ENCODE measurements at regions not wholly inside any gene's neighbourhood (a gene's known extent, or its start where the extent isn't known, plus 50 kb on each side); places are given as distances from the start of the nearest gene placed in this dataset.
"Not testable (repeated sequence)": the region's sequence is repeated elsewhere in the genome, so short reads cannot be mapped to it uniquely, and the experiment has no call there.

DNA sequence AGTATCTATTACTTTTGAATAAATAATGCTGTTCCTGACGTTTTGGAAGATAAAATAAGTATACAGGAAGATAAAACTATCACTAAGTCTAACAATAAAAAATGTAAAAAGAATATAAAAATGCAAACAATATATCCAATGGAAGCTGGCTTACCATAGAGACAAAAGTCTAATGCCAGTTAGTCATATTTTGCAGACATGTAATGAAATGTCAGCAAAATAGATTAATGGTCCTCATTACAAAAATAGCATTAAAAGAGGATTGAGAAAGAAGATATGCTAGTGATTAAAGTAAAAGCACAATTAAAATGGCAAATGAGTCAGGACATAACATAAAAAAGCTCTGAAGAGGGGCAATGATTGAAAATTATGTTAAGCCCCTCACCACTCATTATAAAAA lies 265.0 kb downstream of the MMUT start:
- DNase-seq (ENCODE audit: low spot score) = no peak
- Histone ChIP-seq H3K9me3 (no peaks in the 10 kb centered on the region), H3K27ac (no peak overlapping the region), H3K4me1 (replicated peaks) (no peaks in the 10 kb centered on the region), H3K4me3 (no peak overlapping the region), H3K36me3 (no peaks in the 10 kb centered on the region), H3K27me3 (replicated peaks; ENCODE audit: insufficient read depth) (no peaks in the 10 kb centered on the region)
- WGBS = 19% methylated on average over 1 of the region's 1 CpG
- no peak for TF ChIP-seq POLR2A (IDR thresholded peaks at IDR 0.05)
- no peak for TF ChIP-seq POLR2AphosphoS5 (IDR thresholded peaks at IDR 0.05)
- TF ChIP-seq, protein P1, sequence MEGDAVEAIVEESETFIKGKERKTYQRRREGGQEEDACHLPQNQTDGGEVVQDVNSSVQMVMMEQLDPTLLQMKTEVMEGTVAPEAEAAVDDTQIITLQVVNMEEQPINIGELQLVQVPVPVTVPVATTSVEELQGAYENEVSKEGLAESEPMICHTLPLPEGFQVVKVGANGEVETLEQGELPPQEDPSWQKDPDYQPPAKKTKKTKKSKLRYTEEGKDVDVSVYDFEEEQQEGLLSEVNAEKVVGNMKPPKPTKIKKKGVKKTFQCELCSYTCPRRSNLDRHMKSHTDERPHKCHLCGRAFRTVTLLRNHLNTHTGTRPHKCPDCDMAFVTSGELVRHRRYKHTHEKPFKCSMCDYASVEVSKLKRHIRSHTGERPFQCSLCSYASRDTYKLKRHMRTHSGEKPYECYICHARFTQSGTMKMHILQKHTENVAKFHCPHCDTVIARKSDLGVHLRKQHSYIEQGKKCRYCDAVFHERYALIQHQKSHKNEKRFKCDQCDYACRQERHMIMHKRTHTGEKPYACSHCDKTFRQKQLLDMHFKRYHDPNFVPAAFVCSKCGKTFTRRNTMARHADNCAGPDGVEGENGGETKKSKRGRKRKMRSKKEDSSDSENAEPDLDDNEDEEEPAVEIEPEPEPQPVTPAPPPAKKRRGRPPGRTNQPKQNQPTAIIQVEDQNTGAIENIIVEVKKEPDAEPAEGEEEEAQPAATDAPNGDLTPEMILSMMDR (IDR thresholded peaks at IDR 0.05) = no peak
- intact Hi-C loops (cut with DNase I) = no loop called here

DNA sequence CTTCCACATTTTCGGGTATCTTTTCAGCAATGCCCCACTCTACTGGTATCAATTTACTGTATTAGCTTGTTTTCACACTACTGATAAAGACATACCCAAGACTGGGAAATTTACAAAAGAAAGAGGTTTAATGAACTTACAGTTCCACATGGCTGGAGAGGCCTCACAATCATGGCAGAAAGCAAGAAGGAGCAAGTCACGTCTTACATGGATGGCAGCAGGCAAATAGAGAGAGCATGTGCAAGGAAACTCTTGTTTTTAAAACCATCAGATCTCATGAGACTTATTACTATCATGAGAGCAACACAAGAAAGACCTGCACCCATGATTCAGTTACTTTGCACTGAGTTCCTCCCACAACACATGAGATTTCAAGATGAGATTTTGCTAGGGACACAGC lies 300.7 kb downstream of the MMUT start:
- H3K4me3 ChIP-seq; H3K36me3 ChIP-seq; H3K27me3 ChIP-seq (replicated peaks; ENCODE audit: insufficient read depth); H3K4me1 ChIP-seq (replicated peaks); intact Hi-C loops (cut with DNase I); DNase-seq (ENCODE audit: low spot score); H3K9me3 ChIP-seq; H3K27ac ChIP-seq: not testable (repeated sequence)
- 85% methylated on average over 2 of the region's 2 CpGs for WGBS

DNA sequence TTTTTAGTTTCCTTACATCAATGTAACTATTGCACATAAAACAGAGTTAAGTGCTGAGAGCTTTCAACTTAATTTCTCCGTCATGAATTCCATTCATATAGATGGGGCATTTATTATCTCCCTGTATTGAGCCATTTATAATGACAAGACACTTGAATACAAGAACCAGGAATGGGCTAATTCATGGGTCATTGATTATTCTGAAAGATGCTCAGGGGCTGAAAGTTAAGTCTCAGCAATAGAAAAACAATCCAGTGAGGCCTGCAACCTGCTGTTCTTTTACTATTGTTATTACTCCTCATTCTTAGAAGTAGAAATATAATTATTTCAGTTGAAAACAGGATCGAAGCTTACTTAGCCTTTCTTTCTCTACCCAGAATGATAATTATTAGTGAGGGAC lies 307.7 kb downstream of the MMUT start:
- TF ChIP-seq, protein P1 (IDR thresholded peaks at IDR 0.05) = no peak
- TF ChIP-seq POLR2AphosphoS5 (IDR thresholded peaks at IDR 0.05) (no peak), POLR2A (IDR thresholded peaks at IDR 0.05) (no peak)
- Histone ChIP-seq H3K27ac (no peak overlapping the region), H3K9me3 (no peaks in the 10 kb centered on the region), H3K27me3 (replicated peaks; ENCODE audit: insufficient read depth) (no peaks in the 10 kb centered on the region), H3K4me1 (replicated peaks) (no peaks in the 10 kb centered on the region), H3K36me3 (no peaks in the 10 kb centered on the region), H3K4me3 (no peak overlapping the region)
- 77% methylated on average over 2 of the region's 2 CpGs for WGBS
- intact Hi-C loops (cut with DNase I) = no loop called here
- no peak for DNase-seq (ENCODE audit: low spot score)

DNA sequence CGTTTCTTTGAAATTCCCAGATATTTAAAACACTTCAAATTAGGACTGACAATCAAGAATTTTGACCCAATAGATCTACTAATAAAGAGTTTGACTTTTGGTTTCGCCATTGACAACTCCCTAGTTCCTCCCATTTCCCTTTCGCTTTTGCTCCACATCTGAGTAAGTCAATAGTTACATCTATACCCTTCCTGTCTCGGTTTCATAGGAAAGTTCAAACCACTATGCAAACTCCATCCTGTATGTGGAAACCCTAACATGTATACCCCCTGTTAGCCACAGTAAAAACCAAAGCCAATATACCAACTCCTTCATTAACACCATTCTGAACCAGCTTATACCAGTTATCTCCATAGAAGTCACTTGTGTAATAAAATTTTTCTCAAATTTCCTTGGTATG lies 311.1 kb downstream of the MMUT start:
- Histone ChIP-seq H3K36me3 (no peaks in the 10 kb centered on the region), H3K27me3 (replicated peaks; ENCODE audit: insufficient read depth) (no peaks in the 10 kb centered on the region), H3K4me1 (replicated peaks) (no peaks in the 10 kb centered on the region), H3K4me3 (no peak overlapping the region), H3K27ac (no peak overlapping the region), H3K9me3 (no peaks in the 10 kb centered on the region)
- TF ChIP-seq POLR2A (IDR thresholded peaks at IDR 0.05) (no peak), POLR2AphosphoS5 (IDR thresholded peaks at IDR 0.05) (no peak)
- TF ChIP-seq, protein P1 (IDR thresholded peaks at IDR 0.05) = no peak
- WGBS = 86% methylated on average over 4 of the region's 4 CpGs
- no peak for DNase-seq (ENCODE audit: low spot score)
- intact Hi-C loops (cut with DNase I) = no loop called here

DNA sequence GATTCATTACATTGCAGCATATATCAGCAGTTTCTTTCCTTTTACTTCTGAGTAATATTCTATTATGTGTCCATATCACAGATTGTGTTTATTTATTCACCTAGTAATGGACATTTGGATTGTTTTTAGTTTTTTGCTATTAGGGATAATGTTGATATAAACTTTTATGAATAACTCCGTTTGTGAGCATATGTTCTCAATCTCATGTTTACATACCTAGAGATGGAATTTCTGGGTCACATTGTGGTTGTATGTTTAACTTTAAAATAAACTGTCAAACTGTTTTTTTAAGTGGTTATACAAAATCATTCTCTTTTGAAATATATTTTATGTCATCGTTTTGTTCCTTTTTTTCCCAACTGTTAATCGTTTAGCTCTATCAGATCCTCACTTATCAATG lies 311.6 kb downstream of the MMUT start:
- intact Hi-C loops (cut with DNase I) = no loop called here
- no peak for DNase-seq (ENCODE audit: low spot score)
- TF ChIP-seq POLR2AphosphoS5 (IDR thresholded peaks at IDR 0.05) (no peak), POLR2A (IDR thresholded peaks at IDR 0.05) (no peak)
- TF ChIP-seq, protein P1 (IDR thresholded peaks at IDR 0.05) = no peak
- H3K27ac ChIP-seq = no peak overlapping the region
- no peak overlapping the region for H3K4me3 ChIP-seq
- H3K36me3 ChIP-seq = no peaks in the 10 kb centered on the region
- no peaks in the 10 kb centered on the region for H3K27me3 ChIP-seq (replicated peaks; ENCODE audit: insufficient read depth)
- H3K9me3 ChIP-seq = no peaks in the 10 kb centered on the region
- 55% methylated on average over 3 of the region's 3 CpGs for WGBS
- no peaks in the 10 kb centered on the region for H3K4me1 ChIP-seq (replicated peaks)

Data from prostate gland (tissue), 2 donors.